GM18508 (cell line): ENCODE measurements at regions not wholly inside any gene's neighbourhood (a gene's known extent, or its start where the extent isn't known, plus 50 kb on each side); places are given as distances from the start of the nearest gene placed in this dataset.

Experiments used
- ATAC-seq: cut with Tn5 transposase; IDR thresholded peaks from one replicate; pipeline ENCODE4 v1.9.1; 2021; ENCODE audit warnings: moderate number of reproducible peaks; ENCODE audit not compliant: insufficient read depth, unreplicated experiment

DNA sequence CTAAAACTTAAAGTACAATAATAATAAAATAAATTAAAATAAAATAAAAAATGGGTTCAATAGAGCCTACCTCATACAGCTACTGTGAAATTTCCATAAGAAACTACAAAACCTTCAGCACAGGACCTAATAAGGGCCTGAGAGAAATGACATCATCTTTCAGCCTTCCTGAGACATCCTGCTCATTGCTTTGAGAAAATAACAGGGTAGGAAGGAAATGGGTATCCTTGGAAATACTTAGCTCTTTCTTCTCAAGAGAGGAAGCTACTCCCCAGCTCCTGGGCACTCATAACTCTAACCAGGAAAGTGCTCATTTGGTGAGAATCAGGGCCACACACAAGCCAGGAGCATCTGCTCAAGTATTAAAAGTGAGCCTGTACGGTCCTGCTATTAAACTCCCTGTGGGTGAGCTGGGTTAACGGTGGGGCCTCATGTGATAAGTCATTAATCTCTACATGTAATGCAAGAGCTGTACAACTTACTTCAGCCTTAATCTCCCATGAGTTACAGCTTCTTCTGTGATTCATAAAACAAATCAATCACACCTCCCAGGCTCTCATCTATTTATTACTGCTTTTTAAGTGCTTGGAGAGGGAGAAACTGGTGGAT, 141.4 kb downstream of the MAFB start:
- no peak for ATAC-seq

DNA sequence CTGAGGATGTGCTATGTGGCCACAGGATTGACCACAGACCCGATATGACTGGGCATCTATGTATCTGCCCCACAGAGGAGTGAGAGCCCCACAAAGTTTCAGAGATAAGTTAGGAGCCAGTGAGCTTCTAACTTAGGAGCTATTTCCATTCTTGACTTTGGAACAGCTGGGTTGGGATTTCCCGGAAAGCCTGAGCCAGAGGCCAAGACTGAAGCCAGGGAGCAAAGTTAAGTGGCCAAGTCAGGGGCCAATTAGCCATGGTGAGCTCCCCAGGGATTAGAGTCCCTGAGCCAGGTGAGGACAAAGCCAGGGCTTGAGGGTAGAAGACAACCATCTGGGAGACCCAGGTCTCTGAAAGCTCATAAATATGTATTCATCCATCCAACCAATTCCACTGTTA, 143.6 kb downstream of the MAFB start:
- ATAC-seq = no peak

DNA sequence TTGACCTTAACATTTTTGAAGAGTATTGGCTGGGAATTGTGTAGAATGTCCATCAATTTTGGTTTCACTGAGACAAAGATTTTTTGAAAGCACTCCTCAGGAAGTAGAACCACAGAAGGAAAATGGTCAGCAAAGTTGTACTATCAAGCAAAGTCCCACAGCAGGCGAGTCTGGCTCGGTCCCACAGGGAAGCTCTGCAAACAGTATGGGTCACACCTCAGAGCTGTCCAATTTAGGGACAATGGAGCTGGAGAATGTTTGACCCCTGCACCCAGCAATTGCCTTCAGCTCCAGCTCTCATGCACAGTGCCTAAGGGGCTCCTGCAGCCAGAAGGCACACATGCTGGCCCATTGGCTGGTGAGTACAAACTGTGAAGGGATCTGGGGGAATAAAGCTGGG, 147.0 kb downstream of the MAFB start:
- ATAC-seq = no peak

- ATAC-seq = no peak
Measured at GRCh38 chr20:40540166-40540565, 148.9 kb downstream of the MAFB start.

DNA sequence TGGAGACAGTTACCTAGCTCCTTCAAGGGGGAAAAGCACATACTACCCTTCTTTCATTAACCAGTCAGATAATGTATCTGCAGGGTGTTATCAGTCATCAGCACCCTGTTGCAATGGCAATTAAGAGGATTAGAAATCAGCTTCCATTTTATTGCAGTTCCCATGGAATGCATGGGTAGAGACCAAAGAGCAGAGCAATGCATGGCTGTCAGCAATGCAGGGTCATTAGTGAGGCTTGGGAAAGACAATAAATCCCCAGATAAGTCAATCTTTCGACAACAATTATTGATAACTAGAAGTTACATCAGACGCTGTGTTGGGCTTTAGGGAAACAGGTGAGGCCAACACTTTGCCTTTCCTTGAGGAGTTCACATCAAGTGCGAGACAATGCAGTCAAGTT, 150.9 kb downstream of the MAFB start:
- ATAC-seq = no peak

- no peak for ATAC-seq
Measured at GRCh38 chr20:40536808-40537207, 152.2 kb downstream of the MAFB start.

DNA sequence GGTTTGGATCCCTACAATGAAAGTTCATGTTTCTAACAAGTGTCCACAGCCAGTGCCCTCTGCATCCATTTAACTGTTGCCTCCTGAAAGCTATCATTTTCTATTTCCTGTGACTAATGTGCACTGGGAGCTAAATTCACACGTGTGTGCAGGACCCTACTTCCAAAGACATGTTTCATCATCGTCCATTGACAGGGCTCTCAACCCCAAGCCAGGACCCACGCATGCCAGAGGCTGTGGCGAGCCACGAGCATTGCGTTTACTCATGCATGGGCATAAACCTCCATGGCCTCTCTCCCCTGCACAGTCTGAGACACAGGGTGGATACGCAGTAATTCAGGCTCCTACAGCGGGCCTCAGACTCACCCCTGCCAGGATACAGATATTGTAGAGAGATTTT, 153.2 kb downstream of the MAFB start:
- no peak for ATAC-seq

GRCh38 chr20:40532103-40532502, 156.9 kb downstream of the MAFB start:
- no peak for ATAC-seq

GRCh38 chr20:40525351-40525750, 163.7 kb downstream of the MAFB start:
- no peak for ATAC-seq

DNA sequence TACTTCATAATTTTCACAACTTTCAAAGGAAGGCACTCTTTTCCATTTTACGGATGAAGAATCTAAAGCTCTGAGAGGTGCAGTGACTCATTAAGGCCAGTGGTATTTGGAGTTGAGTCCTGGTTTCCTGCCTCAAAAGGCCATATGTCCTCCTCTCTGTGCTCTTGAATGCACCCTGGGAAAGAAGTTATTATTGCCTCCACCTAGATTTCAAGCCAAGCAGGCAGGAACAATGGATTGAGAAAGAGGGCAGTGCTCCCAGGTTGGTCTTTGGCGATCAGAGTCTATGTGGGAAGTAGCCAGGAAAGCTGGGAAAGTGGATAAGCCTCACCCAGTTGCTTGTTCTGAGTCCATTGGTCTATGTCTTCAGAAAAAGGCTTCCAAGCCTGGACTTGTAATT, 165.0 kb downstream of the MAFB start:
- ATAC-seq = no peak

DNA sequence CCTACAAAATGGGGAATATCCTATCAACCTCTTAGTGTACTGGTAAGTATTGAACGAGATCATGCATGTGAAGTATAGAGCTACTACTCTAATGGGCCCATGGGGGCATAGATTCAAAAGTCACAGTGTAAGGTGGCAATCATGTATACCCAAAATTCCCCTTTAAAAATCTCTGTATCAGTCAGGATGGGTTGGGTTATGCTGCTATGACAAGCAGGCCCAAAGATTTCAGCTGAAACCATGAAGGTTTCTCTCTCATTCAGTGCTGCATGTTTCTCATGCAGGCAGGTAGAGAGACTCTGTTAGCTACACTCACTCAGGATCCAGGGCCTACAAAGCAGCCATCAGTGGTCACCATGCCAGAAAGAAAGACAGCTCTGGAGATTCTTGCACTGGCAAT, 166.6 kb downstream of the MAFB start:
- no peak for ATAC-seq

DNA sequence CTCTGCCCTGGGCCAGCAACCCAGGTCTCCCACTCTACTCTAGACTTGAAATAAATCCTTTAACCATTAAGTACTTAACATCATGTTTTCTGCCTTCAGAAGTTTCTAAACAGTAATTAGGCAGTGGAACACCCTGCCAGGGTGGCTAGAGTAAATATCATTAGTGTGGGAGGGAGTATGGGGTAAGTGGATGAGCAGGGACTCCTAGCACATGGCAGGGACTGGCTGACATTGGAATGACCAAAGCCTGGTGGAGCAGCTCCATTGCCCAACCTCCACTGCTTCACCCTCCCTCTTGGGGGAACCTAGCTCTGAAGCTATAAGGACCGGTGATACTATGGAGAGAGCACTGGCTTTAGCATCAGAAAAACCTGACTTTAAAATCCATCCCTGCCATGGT, 167.1 kb downstream of the MAFB start:
- no peak for ATAC-seq

DNA sequence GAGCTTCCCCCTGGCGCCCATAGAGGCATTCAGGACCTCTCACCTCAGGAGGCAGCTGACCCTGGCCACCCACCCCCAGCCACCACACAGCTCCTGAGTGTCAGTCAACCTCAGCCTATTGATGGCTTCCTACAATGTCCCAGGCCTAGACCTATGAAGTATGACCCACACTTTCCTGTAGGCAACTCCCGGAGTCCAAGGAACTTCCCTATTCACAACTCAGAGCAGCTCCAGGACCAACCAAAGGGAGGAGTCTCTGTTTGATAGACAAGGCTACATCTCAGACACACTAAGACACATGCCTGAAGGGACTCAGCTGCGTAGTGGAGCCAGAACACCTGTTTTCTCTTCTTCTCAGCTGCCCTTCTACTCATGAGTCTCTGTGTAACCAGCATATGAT, 169.1 kb downstream of the MAFB start:
- no peak for ATAC-seq

DNA sequence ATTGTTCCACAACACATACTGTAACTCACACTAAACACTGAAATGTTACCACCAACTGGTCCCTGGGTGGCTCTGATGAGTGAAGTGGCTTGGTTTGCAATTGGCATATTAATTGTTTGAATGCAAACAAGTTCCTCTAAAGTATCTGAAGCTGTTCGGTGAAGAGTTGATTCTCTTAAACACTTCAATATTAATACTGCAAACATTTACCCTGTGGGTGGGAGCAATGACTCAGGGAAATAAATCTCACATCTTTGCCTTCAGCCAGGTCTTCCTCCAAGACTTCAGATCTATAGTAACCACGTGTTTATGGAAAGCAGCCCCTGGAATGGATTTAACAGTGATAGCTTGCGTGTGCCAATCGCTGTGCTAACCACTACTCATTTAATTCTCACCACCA, 176.0 kb downstream of the MAFB start:
- no peak for ATAC-seq

DNA sequence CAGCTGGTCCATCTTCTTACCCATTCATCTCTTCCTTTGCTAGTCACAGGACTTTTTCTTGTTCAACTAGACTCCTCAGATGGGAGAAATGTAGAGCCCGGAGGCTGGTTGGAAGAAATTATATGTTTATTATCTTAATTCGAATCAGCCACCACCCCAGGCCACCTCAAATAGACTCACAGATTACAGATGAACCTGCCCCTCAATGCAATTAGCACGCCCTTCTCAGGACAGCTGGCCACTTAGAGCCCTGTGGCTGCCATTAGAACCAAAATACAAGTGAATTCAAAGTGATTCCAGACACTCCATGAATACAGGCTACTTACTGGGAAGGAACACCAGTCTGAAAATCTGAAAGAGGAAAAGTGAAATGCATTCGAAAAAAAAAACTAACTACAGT, 176.4 kb downstream of the MAFB start:
- no peak for ATAC-seq

GRCh38 chr20:40511478-40511877, 177.6 kb downstream of the MAFB start:
- no peak for ATAC-seq

DNA sequence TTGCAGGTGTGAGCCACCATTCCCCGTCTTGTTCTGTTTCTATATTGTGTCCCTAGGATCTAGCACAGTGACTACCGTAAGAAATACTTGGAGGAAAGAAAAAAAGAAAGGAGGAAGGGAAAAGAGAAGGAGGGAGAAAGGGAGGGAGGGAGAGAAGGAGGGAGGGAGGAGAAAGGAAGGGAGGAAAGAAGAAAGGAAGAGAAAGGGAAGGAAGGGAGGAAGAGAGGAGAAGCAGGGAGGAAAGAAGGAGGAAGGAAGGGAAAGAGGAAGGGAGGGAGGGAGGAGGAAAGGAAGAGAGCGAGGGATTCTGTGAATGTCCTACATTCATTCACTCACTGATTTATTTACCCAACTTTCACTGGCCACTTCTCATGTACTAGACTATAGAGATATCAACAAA, 178.4 kb downstream of the MAFB start:
- no peak for ATAC-seq

GRCh38 chr20:40508821-40509220, 180.2 kb downstream of the MAFB start:
- no peak for ATAC-seq

DNA sequence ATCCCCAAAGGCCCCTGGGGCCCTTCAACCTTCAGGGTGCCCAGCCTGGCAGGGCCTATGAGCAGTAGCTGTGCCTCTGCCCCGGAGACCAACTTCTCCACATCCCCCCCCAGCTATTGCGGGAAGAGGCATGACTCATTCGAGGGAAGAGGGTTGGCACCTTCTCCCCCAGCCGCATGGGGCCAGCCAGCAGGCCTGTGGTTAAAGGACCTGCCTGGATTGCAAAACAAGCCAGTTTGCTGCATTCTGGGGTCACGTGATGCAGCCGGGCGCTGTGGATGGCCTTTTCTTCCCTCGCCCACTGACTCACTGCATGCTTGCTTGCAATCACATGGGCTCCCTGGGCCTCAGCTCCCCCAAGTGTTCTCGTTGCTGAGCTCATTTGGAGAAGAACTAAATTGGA, 182.5 kb downstream of the MAFB start:
- ATAC-seq = no peak

DNA sequence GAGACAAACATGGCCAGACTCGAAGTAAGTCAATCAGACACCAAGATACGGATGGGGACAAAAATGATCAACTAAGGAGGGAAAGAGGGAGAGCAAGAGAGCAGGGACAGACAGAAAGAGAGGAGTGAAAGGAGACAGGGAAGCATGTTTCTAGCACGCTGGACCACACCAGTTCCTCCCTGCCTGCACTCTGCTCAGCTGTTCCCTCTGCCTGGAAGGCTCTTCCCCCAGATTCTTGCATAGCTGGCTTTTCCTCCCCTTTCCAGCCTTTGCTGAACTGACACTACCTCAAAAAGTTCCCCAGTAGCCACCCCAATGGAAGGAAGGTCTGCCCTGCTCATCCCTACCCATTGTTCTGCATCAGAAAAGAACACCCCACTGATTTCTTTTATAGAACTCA, 185.9 kb downstream of the MAFB start:
- no peak for ATAC-seq

GRCh38 chr20:40502576-40502975, 186.5 kb downstream of the MAFB start:
- ATAC-seq = no peak

DNA sequence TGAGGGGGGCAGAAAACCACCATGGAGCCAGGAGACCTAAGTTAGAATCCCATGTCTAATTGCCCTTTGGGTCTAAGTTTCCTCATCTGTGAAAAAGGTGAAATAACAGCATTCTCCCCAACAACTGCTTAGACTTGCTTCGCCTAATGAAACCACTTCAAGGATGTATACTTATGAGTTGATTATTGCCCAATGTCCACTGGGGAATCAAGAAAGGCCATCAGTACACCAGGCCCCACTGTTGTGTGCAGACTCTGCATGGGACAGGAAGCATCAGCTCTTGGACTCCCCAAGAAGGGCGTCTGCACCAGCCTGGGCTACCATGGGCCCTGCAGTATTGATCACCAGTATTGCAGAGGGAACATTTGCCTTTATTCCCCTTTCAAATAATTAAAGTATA, 189.6 kb downstream of the MAFB start:
- ATAC-seq = no peak
